Lower leg skin (tissue), 3 donors: ENCODE measurements at regions not wholly inside any gene's neighbourhood (a gene's known extent, or its start where the extent isn't known, plus 50 kb on each side); places are given as distances from the start of the nearest gene placed in this dataset.

ENCODE experiments used
- CTCF ChIP-seq, 3 donors: fragments of 450-650 bp; IDR thresholded peaks; one replicate each; pipeline ENCODE4 v1.5.1; 2016; ENCODE audit warnings: antibody characterized with exemption in 3 of 3, mild to moderate bottlenecking in 3 of 3, moderate library complexity in 2 of 3
- POLR2A ChIP-seq, 2 donors: fragments of 450-650 bp; IDR thresholded peaks; one replicate each; pipeline ENCODE4 v1.6.1; 2016 to 2017; ENCODE audit warnings: antibody characterized with exemption in 2 of 2, mild to moderate bottlenecking in 1 of 2, moderate library complexity in 1 of 2

GRCh38 chr5:20469792-20470191 lies 481.8 kb upstream of the CDH18 start:
- no peak for TF ChIP-seq CTCF (IDR thresholded peaks at IDR 0.05)
- no peak for TF ChIP-seq POLR2A (IDR thresholded peaks at IDR 0.05)
